H1 (cell line): ENCODE measurements at regions not wholly inside any gene's neighbourhood (a gene's known extent, or its start where the extent isn't known, plus 50 kb on each side); places are given as distances from the start of the nearest gene placed in this dataset.

ENCODE experiments used
- CTCF ChIA-PET: fragments of 300-600 bp; sonication (Branson Sonifier 250); formaldehyde crosslinking; loops from one replicate; lab custom pipeline; 2021; ENCODE audit not compliant: partially characterized antibody; lab: Charles Lee
- POLR2A ChIA-PET: fragments of 300-600 bp; sonication (Branson Sonifier 250); formaldehyde crosslinking; loops from one replicate; lab custom pipeline; 2021; ENCODE audit warnings: inconsistent platforms; ENCODE audit not compliant: partially characterized antibody; lab: Charles Lee
- DNase-seq, 2 experiments: peaks; one replicate each; pipeline versions ENCODE4 v3.0.0 to v3.0.0-alpha.2; 2010 to 2022; ENCODE audit warnings: low spot score in 2 of 2, low read depth in 1 of 2, mixed read lengths in 1 of 2
- FAIRE-seq: peaks from 2 replicates; lab custom pipeline; 2011; peaks lifted over from hg19 to GRCh38; lab: Jason Lieb, UNC
- H2AFZ ChIP-seq: 2 replicates; pipeline ENCODE4 v1.8.1; 2012; ENCODE audit warnings: low read length, inconsistent platforms
- H2AK5ac ChIP-seq: 2 replicates; pipeline ENCODE4 v1.6.1; 2013; ENCODE audit warnings: low read depth, low read length
- H2BK120ac ChIP-seq: replicated peaks from 2 replicates; pipeline ENCODE3; 2013; ENCODE audit warnings: low read depth, low read length, inconsistent platforms
- H2BK12ac ChIP-seq: 2 replicates; pipeline ENCODE4 v1.6.1; 2013; ENCODE audit warnings: low read depth, low read length
- H2BK15ac ChIP-seq: 2 replicates; pipeline ENCODE4 v1.6.1; 2013; ENCODE audit warnings: low read length
- H2BK20ac ChIP-seq: 2 replicates; pipeline ENCODE4 v1.6.1; 2013; ENCODE audit warnings: low read length
- H2BK5ac ChIP-seq: 2 replicates; pipeline ENCODE4 v1.6.1; 2013; ENCODE audit warnings: low read depth, low read length
- H3K14ac ChIP-seq: 2 replicates; pipeline ENCODE4 v1.6.1; 2013; ENCODE audit warnings: inconsistent platforms; ENCODE audit not compliant: insufficient read length
- H3K18ac ChIP-seq: 2 replicates; pipeline ENCODE4 v1.6.1; 2013; ENCODE audit warnings: low read length; ENCODE audit errors: extremely low read depth
- H3K23ac ChIP-seq: 2 replicates; pipeline ENCODE4 v1.6.1; 2013; ENCODE audit warnings: inconsistent platforms; ENCODE audit not compliant: insufficient read length
- H3K23me2 ChIP-seq: 2 replicates; pipeline ENCODE4 v1.6.1; 2013; ENCODE audit warnings: low read depth, low read length
- H3K27ac ChIP-seq: 2 replicates; pipeline ENCODE4 v1.6.1; 2011; ENCODE audit warnings: low read depth, low read length, inconsistent platforms
- H3K27me3 ChIP-seq, 4 experiments: replicated peaks in 1 of 4; 1 replicate in 1 of 4; 2 replicates in 3 of 4; pipeline versions ENCODE4 v1.6.1 to v1.8.1; 2011 to 2013; ENCODE audit warnings: low read length in 3 of 4, mild to moderate bottlenecking in 3 of 4, inconsistent platforms in 2 of 4, mixed read lengths in 2 of 4, moderate library complexity in 1 of 4; ENCODE audit not compliant: control insufficient read depth in 3 of 4, insufficient read depth in 3 of 4; ENCODE audit errors: extremely low read depth in 1 of 4
- H3K36me3 ChIP-seq, 4 experiments: 2 replicates each; pipeline versions ENCODE4 v1.6.1 to v1.8.1; 2011 to 2013; ENCODE audit warnings: mild to moderate bottlenecking in 4 of 4, low read length in 3 of 4, moderate library complexity in 2 of 4, control low read depth in 1 of 4, inconsistent platforms in 1 of 4; ENCODE audit not compliant: insufficient read depth in 4 of 4, control insufficient read depth in 2 of 4
- H3K4ac ChIP-seq: replicated peaks from 2 replicates; pipeline ENCODE3; 2013; ENCODE audit warnings: low read length, low read depth, mixed read lengths, inconsistent platforms; ENCODE audit not compliant: insufficient read length
- H3K4me1 ChIP-seq, 4 experiments: replicated peaks in 1 of 4; 1 replicate in 1 of 4; 2 replicates in 3 of 4; pipeline versions ENCODE4 v1.6.1 to v1.8.1; 2011 to 2013; ENCODE audit warnings: low read length in 3 of 4, inconsistent platforms in 2 of 4, mixed read lengths in 1 of 4; ENCODE audit not compliant: insufficient read depth in 4 of 4, control insufficient read depth in 3 of 4
- H3K4me2 ChIP-seq, 2 experiments: 2 replicates each; pipeline versions ENCODE4 v1.6.1 to v1.8.1; 2011 to 2013; ENCODE audit warnings: low read depth in 2 of 2, low read length in 2 of 2, control low read depth in 1 of 2, inconsistent platforms in 1 of 2, mild to moderate bottlenecking in 1 of 2; ENCODE audit not compliant: insufficient read depth in 1 of 2
- H3K4me3 ChIP-seq, 4 experiments: fragments of 200-600, 300-600 bp in 1 of 4; sonication (generic), shearing (Covaris generic), sonication (Bioruptor Twin) in 1 of 4; 2 replicates each; pipeline versions ENCODE4 v1.5.1 to v1.8.1; 2011 to 2016; ENCODE audit warnings: low read length in 4 of 4, low read depth in 3 of 4, control low read depth in 2 of 4, inconsistent platforms in 2 of 4, mild to moderate bottlenecking in 2 of 4, mixed read lengths in 1 of 4, moderate library complexity in 1 of 4; ENCODE audit not compliant: insufficient read depth in 2 of 4; ENCODE audit errors: extremely low read depth in 1 of 4
- H3K56ac ChIP-seq: replicated peaks from 2 replicates; pipeline ENCODE3; 2013; ENCODE audit warnings: low read depth, mild to moderate bottlenecking, mixed read lengths, low read length, inconsistent platforms; ENCODE audit not compliant: insufficient read length
- H3K79me1 ChIP-seq: 2 replicates; pipeline ENCODE4 v1.6.1; 2013; ENCODE audit warnings: low read depth, low read length, control low read depth
- H3K79me2 ChIP-seq, 2 experiments: 2 replicates each; pipeline versions ENCODE4 v1.6.1 to v1.8.1; 2012 to 2013; ENCODE audit warnings: low read length in 2 of 2, mild to moderate bottlenecking in 2 of 2, inconsistent platforms in 1 of 2; ENCODE audit not compliant: insufficient read depth in 2 of 2, control insufficient read depth in 1 of 2
- H3K9ac ChIP-seq, 4 experiments: replicated peaks in 1 of 4; 1 replicate in 1 of 4; 2 replicates in 3 of 4; pipeline versions ENCODE4 v1.6.1 to v1.8.1; 2011 to 2013; ENCODE audit warnings: low read depth in 3 of 4, low read length in 3 of 4, control low read depth in 2 of 4, mild to moderate bottlenecking in 2 of 4, moderate library complexity in 2 of 4, inconsistent platforms in 1 of 4; ENCODE audit errors: extremely low read depth in 1 of 4
- H3K9me3 ChIP-seq, 2 experiments: 2 replicates each; pipeline versions ENCODE4 v1.6.1 to v1.8.1; 2012 to 2013; ENCODE audit warnings: mild to moderate bottlenecking in 2 of 2, moderate library complexity in 2 of 2, control low read depth in 1 of 2, inconsistent platforms in 1 of 2, low read depth in 1 of 2, low read length in 1 of 2, mixed read lengths in 1 of 2; ENCODE audit not compliant: insufficient read depth in 2 of 2
- H4K20me1 ChIP-seq, 2 experiments: replicated peaks in 1 of 2; 2 replicates each; pipeline versions ENCODE3 to v1.8.1; 2011 to 2013; ENCODE audit warnings: inconsistent platforms in 2 of 2, low read length in 2 of 2, mild to moderate bottlenecking in 1 of 2; ENCODE audit not compliant: insufficient read depth in 2 of 2, control insufficient read depth in 1 of 2
- H4K5ac ChIP-seq: 2 replicates; pipeline ENCODE4 v1.6.1; 2013; ENCODE audit warnings: low read length, low read depth, mixed read lengths, inconsistent platforms; ENCODE audit not compliant: insufficient read length
- H4K8ac ChIP-seq: 2 replicates; pipeline ENCODE4 v1.8.0; 2013; ENCODE audit warnings: mild to moderate bottlenecking, moderate library complexity, low read length, inconsistent platforms; ENCODE audit not compliant: insufficient read depth; ENCODE audit errors: extremely low read depth
- H4K91ac ChIP-seq: replicated peaks from 2 replicates; pipeline ENCODE3; 2013; ENCODE audit warnings: low read length, mixed read lengths, inconsistent platforms; ENCODE audit not compliant: insufficient read length
- EP300 ChIP-seq, 2 experiments: IDR thresholded peaks; 1 replicate in 1 of 2; 2 replicates in 1 of 2; pipeline ENCODE4 v1.6.1; 2011 to 2012; ENCODE audit warnings: low read depth in 2 of 2, low read length in 2 of 2, mild to moderate bottlenecking in 2 of 2, borderline replicate concordance in 1 of 2, inconsistent platforms in 1 of 2, moderate library complexity in 1 of 2
- KDM1A ChIP-seq: fragments of 200-600, 300-600 bp; sonication (generic); IDR thresholded peaks from 2 replicates; pipeline ENCODE4 v1.7.1; 2016; ENCODE audit warnings: mild to moderate bottlenecking, low read length, borderline replicate concordance
- POLR2A ChIP-seq, 2 experiments: IDR thresholded peaks; 1 replicate in 1 of 2; 2 replicates in 1 of 2; pipeline ENCODE4 v1.6.1; 2011; ENCODE audit warnings: low read depth in 2 of 2, low read length in 2 of 2, mild to moderate bottlenecking in 2 of 2; ENCODE audit errors: control extremely low read depth in 1 of 2
- WGBS, 2 experiments: shearing (Covaris generic) in 1 of 2; methylation state at CpG; one replicate each; pipeline versions ENCODE4 v1.1.6 to v1.1.7; 2013 to 2015; ENCODE audit warnings: low lambda C conversion rate in 2 of 2, mixed read lengths in 2 of 2, inconsistent platforms in 1 of 2, low coverage in 1 of 2, missing lambda C conversion rate in 1 of 2; ENCODE audit not compliant: insufficient replicate concordance in 2 of 2, insufficient coverage in 1 of 2, insufficient read length in 1 of 2; ENCODE audit errors: extremely low coverage in 1 of 2, missing lambda C conversion rate in 1 of 2; 5-methylcytosine and 5-hydroxymethylcytosine counted together

DNA sequence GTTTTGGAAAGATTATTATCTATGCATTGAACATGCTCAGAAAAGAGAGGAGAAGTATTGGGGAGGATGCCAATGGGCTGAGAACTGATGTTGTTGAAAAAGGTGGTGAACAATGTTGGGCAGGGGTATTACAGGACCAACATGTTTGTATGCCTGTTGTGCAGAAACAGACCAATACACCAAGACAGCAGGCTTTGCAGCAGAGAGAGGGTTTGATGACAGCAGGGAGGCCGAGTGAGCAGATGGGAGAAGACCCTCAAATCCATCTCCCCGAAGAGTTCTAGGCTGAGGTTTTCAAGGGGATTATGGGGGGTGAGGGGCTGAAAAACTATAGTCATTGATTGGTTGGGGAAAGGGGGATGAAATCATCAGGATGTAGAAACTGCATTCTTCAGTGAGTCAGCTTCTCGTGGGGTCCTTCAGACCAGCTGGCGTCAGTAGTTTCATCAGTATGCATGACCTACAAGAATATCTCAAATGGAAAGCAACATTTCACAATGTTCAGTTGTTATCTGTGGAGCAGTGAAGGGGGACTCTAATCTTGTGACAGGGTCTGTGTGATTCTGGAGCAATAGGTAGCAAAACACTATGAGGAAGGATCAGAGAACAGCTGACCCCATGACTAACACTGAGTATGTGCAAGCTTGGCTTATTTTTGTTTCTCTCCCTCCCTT lies 167.8 kb downstream of the BAMBI start:
- no peak overlapping the region for H2BK5ac ChIP-seq
- no peak overlapping the region for H3K18ac ChIP-seq
- CTCF ChIA-PET = no interaction called here
- H4K20me1 ChIP-seq = no peaks in the 10 kb centered on the region
- H3K56ac ChIP-seq = no peak overlapping the region
- no peaks in the 10 kb centered on the region; the same call in 1 of the 2 replicates for H3K23me2 ChIP-seq
- POLR2A ChIA-PET = no interaction called here
- H3K79me1 ChIP-seq = no peaks in the 10 kb centered on the region
- no peak overlapping the region for H4K8ac ChIP-seq
- H4K5ac ChIP-seq = no peak overlapping the region
- FAIRE-seq = no peak
- no peak for DNase-seq
- H3K4me2 ChIP-seq = no peak overlapping the region
- no peak overlapping the region for H3K14ac ChIP-seq
- no peak overlapping the region for H2AK5ac ChIP-seq
- no peak overlapping the region for H2BK15ac ChIP-seq
- H3K4me1 ChIP-seq = no peaks in the 10 kb centered on the region
- no peak overlapping the region for H2BK120ac ChIP-seq
- no peak overlapping the region for H3K9ac ChIP-seq
- H2BK12ac ChIP-seq = no peak overlapping the region
- no peak overlapping the region for H3K27ac ChIP-seq
- H3K9me3 ChIP-seq = 0 out of 4 replicates have a peak, but pooled peaks cover 0 to 5% of the 10 kb centered on the region in 2 experiments
- 91% methylated on average over 4 of the region's 4 CpGs; no CpG with 5 or more reads in 1 of the 2 experiments for whole genome bisulfite sequencing, 2 experiments
- H3K23ac ChIP-seq = no peak overlapping the region
- no peaks in the 10 kb centered on the region for H3K36me3 ChIP-seq
- H3K4ac ChIP-seq = no peak overlapping the region
- H2BK20ac ChIP-seq = no peak overlapping the region
- no peaks in the 10 kb centered on the region for H3K27me3 ChIP-seq
- TF ChIP-seq EP300 (IDR thresholded peaks at IDR 0.05; ENCODE audit: borderline replicate concordance in 1 of 2, low read depth in 2 of 2, low read length in 2 of 2) = no peak
- TF ChIP-seq KDM1A = no peak
- TF ChIP-seq POLR2A (IDR thresholded peaks at IDR 0.05; ENCODE audit: control extremely low read depth in 1 of 2, low read depth in 2 of 2, low read length in 2 of 2) = no peak
- no peak overlapping the region for H3K4me3 ChIP-seq
- H3K79me2 ChIP-seq = no peaks in the 10 kb centered on the region
- H4K91ac ChIP-seq = no peak overlapping the region
- no peak overlapping the region for H2AFZ ChIP-seq
